ENCODE measurements at regions not wholly inside any gene's neighbourhood (a gene's known extent, or its start where the extent isn't known, plus 50 kb on each side); places are given as distances from the start of the nearest gene placed in this dataset.

DNA sequence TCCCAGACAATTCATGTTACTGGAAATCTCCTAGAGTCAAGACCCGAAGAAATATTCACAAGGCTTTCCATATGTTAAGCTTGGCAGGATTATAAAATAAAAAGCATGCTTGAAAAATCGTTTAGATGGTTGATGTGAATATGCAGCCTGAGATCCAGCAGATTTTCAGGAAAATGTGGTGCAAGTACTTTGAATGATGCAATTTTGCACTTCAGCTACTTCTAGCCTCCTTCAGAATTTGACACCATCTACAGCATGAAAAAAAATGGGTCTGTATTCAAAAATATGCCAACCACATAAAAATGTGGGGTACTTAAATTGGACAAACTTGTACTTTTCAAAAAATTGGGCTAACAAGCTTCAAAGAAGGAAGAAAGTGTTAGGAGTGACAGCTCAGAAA is 340.6 kb upstream of the DCC start:
- no peaks in the 10 kb centered on the region for H3K27me3 Mint-ChIP-seq (ENCODE audit: unreplicated experiment)
- no peaks in the 10 kb centered on the region for H3K36me3 Mint-ChIP-seq (ENCODE audit: low read depth, unreplicated experiment)
- H3K27ac Mint-ChIP-seq (ENCODE audit: unreplicated experiment), result no peak overlapping the region
- H3K9me3 Mint-ChIP-seq (ENCODE audit: unreplicated experiment), result no peaks in the 10 kb centered on the region
- no peaks in the 10 kb centered on the region for H3K4me1 Mint-ChIP-seq (ENCODE audit: unreplicated experiment)
- no peak for DNase-seq (ENCODE audit: low spot score)
- H3K4me3 Mint-ChIP-seq (ENCODE audit: unreplicated experiment), result no peak overlapping the region
- TF ChIP-seq, protein P1, sequence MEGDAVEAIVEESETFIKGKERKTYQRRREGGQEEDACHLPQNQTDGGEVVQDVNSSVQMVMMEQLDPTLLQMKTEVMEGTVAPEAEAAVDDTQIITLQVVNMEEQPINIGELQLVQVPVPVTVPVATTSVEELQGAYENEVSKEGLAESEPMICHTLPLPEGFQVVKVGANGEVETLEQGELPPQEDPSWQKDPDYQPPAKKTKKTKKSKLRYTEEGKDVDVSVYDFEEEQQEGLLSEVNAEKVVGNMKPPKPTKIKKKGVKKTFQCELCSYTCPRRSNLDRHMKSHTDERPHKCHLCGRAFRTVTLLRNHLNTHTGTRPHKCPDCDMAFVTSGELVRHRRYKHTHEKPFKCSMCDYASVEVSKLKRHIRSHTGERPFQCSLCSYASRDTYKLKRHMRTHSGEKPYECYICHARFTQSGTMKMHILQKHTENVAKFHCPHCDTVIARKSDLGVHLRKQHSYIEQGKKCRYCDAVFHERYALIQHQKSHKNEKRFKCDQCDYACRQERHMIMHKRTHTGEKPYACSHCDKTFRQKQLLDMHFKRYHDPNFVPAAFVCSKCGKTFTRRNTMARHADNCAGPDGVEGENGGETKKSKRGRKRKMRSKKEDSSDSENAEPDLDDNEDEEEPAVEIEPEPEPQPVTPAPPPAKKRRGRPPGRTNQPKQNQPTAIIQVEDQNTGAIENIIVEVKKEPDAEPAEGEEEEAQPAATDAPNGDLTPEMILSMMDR (IDR thresholded peaks at IDR 0.05; ENCODE audit: unreplicated experiment), result no peak

DNA sequence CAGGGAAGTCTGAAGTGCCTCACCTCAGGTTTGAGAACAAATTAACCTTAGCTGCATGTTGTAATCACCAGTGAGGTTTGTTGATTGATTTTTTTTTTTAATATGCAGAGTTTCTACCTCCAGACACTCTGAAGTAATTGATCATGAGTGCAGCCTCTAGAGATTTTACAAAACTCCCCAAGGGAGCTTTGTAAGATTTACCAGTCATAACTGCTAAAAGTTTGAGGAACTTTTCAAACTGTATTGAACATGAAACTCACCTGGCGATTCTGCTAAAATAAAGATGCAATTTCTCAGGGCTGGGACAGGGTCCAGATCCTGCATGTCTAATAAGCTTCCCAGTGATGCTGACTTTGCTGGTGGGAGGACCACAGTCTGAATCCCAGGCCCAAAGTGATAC is 339.6 kb upstream of the DCC start:
- Mint-ChIP-seq H3K36me3 (ENCODE audit: low read depth, unreplicated experiment) (no peaks in the 10 kb centered on the region), H3K4me3 (ENCODE audit: unreplicated experiment) (no peak overlapping the region), H3K27me3 (ENCODE audit: unreplicated experiment) (peaks cover 2% of the 10 kb centered on the region), H3K4me1 (ENCODE audit: unreplicated experiment) (no peaks in the 10 kb centered on the region), H3K9me3 (ENCODE audit: unreplicated experiment) (no peaks in the 10 kb centered on the region), H3K27ac (ENCODE audit: unreplicated experiment) (no peak overlapping the region)
- DNase-seq (ENCODE audit: low spot score), result no peak
- TF ChIP-seq, protein P1 (IDR thresholded peaks at IDR 0.05; ENCODE audit: unreplicated experiment), result no peak

DNA sequence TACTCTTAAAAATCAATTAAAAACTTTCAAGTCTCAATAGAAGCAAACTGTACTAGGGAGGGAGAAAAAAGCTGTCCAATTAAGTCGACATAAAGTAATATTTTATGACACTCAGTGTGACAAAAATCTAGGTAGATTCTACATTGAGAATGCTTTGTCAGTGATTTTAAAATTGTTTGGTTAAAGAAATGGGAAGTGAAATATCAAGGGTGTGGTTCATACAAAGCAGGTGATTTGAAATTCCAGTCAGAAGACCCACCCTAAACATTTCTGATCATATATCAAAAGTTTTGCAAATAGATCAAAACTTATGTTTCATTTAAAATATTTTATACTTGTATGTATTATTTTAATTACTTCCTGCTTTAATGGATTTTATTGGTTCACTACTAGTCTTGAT is 338.9 kb upstream of the DCC start:
- Mint-ChIP-seq H3K4me3 (ENCODE audit: unreplicated experiment) (no peak overlapping the region), H3K36me3 (ENCODE audit: low read depth, unreplicated experiment) (no peaks in the 10 kb centered on the region), H3K27ac (ENCODE audit: unreplicated experiment) (no peak overlapping the region), H3K9me3 (ENCODE audit: unreplicated experiment) (no peaks in the 10 kb centered on the region), H3K4me1 (ENCODE audit: unreplicated experiment) (no peaks in the 10 kb centered on the region), H3K27me3 (ENCODE audit: unreplicated experiment) (peaks cover 2% of the 10 kb centered on the region)
- DNase-seq (ENCODE audit: low spot score), result no peak
- TF ChIP-seq, protein P1 (IDR thresholded peaks at IDR 0.05; ENCODE audit: unreplicated experiment), result no peak

DNA sequence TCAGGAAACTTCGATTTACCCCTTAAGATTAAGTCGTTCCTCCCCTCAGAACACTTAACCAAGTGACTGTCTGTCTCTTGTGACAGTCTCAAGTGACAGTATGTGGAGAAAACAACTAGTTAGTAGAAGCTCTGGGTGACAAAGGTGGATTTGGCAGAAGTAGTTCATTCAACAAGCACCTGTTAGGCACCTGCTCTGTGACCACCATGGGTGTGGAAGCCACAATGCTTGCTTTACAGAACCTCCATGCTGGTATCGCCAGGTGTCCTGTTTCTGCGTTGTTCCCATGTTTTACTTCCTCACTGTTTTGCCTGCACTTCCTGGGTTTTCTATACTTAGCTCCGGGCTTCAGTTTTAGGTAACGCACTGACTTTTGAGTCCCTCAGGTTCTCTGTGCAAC is 337.4 kb upstream of the DCC start:
- Mint-ChIP-seq H3K4me1 (ENCODE audit: unreplicated experiment) (no peaks in the 10 kb centered on the region), H3K4me3 (ENCODE audit: unreplicated experiment) (no peak overlapping the region), H3K36me3 (ENCODE audit: low read depth, unreplicated experiment) (no peaks in the 10 kb centered on the region), H3K27me3 (ENCODE audit: unreplicated experiment) (peaks cover 2% of the 10 kb centered on the region), H3K9me3 (ENCODE audit: unreplicated experiment) (no peaks in the 10 kb centered on the region), H3K27ac (ENCODE audit: unreplicated experiment) (no peak overlapping the region)
- no peak for DNase-seq (ENCODE audit: low spot score)
- TF ChIP-seq, protein P1 (IDR thresholded peaks at IDR 0.05; ENCODE audit: unreplicated experiment), result no peak

DNA sequence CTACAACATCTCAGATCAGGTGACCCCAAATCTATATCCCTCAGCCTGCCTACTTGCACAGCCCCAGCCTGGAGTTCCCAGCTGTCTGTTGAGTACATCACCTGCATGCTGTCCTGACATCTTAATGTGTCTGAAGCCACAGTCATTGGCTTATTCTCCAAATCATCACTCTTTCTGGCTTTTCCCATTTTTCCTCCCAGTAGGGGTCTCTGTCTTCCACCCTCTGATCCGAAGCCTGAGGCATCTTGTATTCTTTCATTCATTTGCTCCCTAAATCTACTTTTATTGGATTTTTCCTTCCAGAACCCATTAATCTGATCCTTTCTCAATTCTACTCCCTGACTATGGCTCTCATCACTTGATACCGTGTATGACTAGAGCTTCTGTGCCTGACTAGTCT is 332.9 kb upstream of the DCC start:
- TF ChIP-seq, protein P1 (IDR thresholded peaks at IDR 0.05; ENCODE audit: unreplicated experiment), result no peak
- H3K9me3 Mint-ChIP-seq (ENCODE audit: unreplicated experiment), result no peaks in the 10 kb centered on the region
- no peak for DNase-seq (ENCODE audit: low spot score)
- H3K36me3 Mint-ChIP-seq (ENCODE audit: low read depth, unreplicated experiment), result no peaks in the 10 kb centered on the region
- H3K4me3 Mint-ChIP-seq (ENCODE audit: unreplicated experiment), result no peak overlapping the region
- no peaks in the 10 kb centered on the region for H3K4me1 Mint-ChIP-seq (ENCODE audit: unreplicated experiment)
- no peak overlapping the region for H3K27ac Mint-ChIP-seq (ENCODE audit: unreplicated experiment)
- peaks cover 2% of the 10 kb centered on the region for H3K27me3 Mint-ChIP-seq (ENCODE audit: unreplicated experiment)

Data from endothelial cell (in vitro differentiated cells).